Spleen (tissue), 11 donors: ENCODE measurements at regions not wholly inside any gene's neighbourhood (a gene's known extent, or its start where the extent isn't known, plus 50 kb on each side); places are given as distances from the start of the nearest gene placed in this dataset.

Experiments used
- DNase-seq: peaks from one replicate; pipeline ENCODE4 v3.0.0-alpha.2; 2020
- H3K27ac ChIP-seq, 8 donors: fragments of 200-600 bp; sonication (generic) in 7 of 8; 1 replicate in 4 of 8; 2 replicates in 4 of 8; pipeline versions ENCODE4 v1.5.0 to v1.8.0; 2016 to 2021; ENCODE audit warnings: inconsistent platforms in 4 of 8, mild to moderate bottlenecking in 4 of 8, moderate library complexity in 1 of 8
- H3K27me3 ChIP-seq, 7 donors: fragments of 200-600 bp; sonication (generic) in 6 of 7; replicated peaks in 1 of 7; 1 replicate in 4 of 7; 2 replicates in 3 of 7; pipeline versions ENCODE4 v1.5.0 to v1.8.0; 2016 to 2021; ENCODE audit warnings: inconsistent platforms in 3 of 7, mild to moderate bottlenecking in 1 of 7
- H3K36me3 ChIP-seq, 6 donors: fragments of 200-600 bp; sonication (generic) in 5 of 6; 1 replicate in 4 of 6; 2 replicates in 2 of 6; pipeline versions ENCODE4 v1.5.0 to v1.8.0; 2016 to 2021; ENCODE audit warnings: inconsistent platforms in 2 of 6
- H3K4me1 ChIP-seq, 6 donors: fragments of 200-600 bp; sonication (generic) in 5 of 6; 1 replicate in 3 of 6; 2 replicates in 3 of 6; pipeline versions ENCODE4 v1.5.0 to v1.8.0; 2016 to 2021; ENCODE audit warnings: inconsistent platforms in 3 of 6
- H3K4me3 ChIP-seq, 8 donors: fragments of 200-600 bp; sonication (generic) in 7 of 8; 1 replicate in 4 of 8; 2 replicates in 4 of 8; pipeline versions ENCODE4 v1.5.0 to v1.8.0; 2016 to 2021; ENCODE audit warnings: inconsistent platforms in 4 of 8, mild to moderate bottlenecking in 4 of 8, moderate library complexity in 2 of 8
- H3K9me3 ChIP-seq, 8 donors: fragments of 200-600 bp; sonication (generic) in 7 of 8; 1 replicate in 4 of 8; 2 replicates in 4 of 8; pipeline versions ENCODE4 v1.5.0 to v1.8.0; 2016 to 2021; ENCODE audit warnings: inconsistent platforms in 4 of 8
- CTCF ChIP-seq, 11 experiments: fragments of 200-600 bp in 7 of 11; fragments of 450-650 bp in 4 of 11; sonication (generic) in 4 of 11; IDR thresholded peaks in 8 of 11; conservative IDR thresholded peaks in 3 of 11; 1 replicate in 7 of 11; 2 replicates in 4 of 11; pipeline versions ENCODE4 v1.4.0 to v1.8.0; 2016 to 2021; ENCODE audit warnings: antibody characterized with exemption in 11 of 11, inconsistent platforms in 4 of 11, mild to moderate bottlenecking in 1 of 11
- POLR2A ChIP-seq, 3 donors: fragments of 450-650 bp; IDR thresholded peaks; one replicate each; pipeline ENCODE4 v1.5.1; 2017; ENCODE audit warnings: antibody characterized with exemption in 3 of 3, mild to moderate bottlenecking in 1 of 3
- POLR2AphosphoS5 ChIP-seq, 3 donors: sonication (generic); formaldehyde crosslinking; IDR thresholded peaks; one replicate each; pipeline ENCODE4 v1.5.1; 2017; ENCODE audit warnings: antibody characterized with exemption in 3 of 3
- WGBS, 5 donors: extraction: QIAGEN DNeasy Blood & Tissue Kit in 3 of 5; methylation state at CpG; one replicate each; pipeline versions ENCODE4 v1.1.5 to v1.1.7; 2013 to 2018; 5-methylcytosine and 5-hydroxymethylcytosine counted together
- intact Hi-C: fragments of 100-400 bp; cut with DNase I; formaldehyde crosslinking; loops from one replicate; pipeline ENCODE4 v1.15.0; 2023; ENCODE audit warnings: low total_unique reads
- donor health status: healthy with polysubstance abuse.
- donor health status: DM: no; HTN: no; CAD: no; lungs with moderate emphysema.
- donor health status: DM: no; HTN: no; CAD: no.
- donor health status: Bipolar disorder and iron deficiency.
- donor health status: healthy.
- donor health status: DM: no; HTN: no; CAD: no.
- donor health status: DM: yes; HTN: yes; CAD: no.

GRCh38 chr15:70274255-70274880 is 176.7 kb upstream of the TLE3 start:
- H3K4me3 ChIP-seq, result no peak overlapping the region
- DNase-seq, result no peak
- H3K4me1 ChIP-seq, result peaks cover 15 to 26% (median 21%) of the 10 kb centered on the region in 6 donors
- H3K27ac ChIP-seq, result no peak overlapping the region
- intact Hi-C loops, result no loop called here
- 80 to 84% (median 81%) methylated on average over 3 of the region's 3 CpGs for WGBS, 5 donors
- H3K9me3 ChIP-seq, result no peaks in the 10 kb centered on the region
- H3K27me3 ChIP-seq, result peaks cover 0 to 54% (median 3%) of the 10 kb centered on the region in 7 donors
- TF ChIP-seq POLR2AphosphoS5 (IDR thresholded peaks at IDR 0.05) (no peak), CTCF (IDR thresholded peaks at IDR 0.05 in 8 of 11, conservative IDR thresholded peaks at IDR 0.05 in 3 of 11) (no peak), POLR2A (IDR thresholded peaks at IDR 0.05) (no peak)
- no peaks in the 10 kb centered on the region for H3K36me3 ChIP-seq

GRCh38 chr15:70273808-70274207 is 176.1 kb upstream of the TLE3 start:
- no peaks in the 10 kb centered on the region for H3K36me3 ChIP-seq
- DNase-seq, result no peak
- 72 to 80% (median 75%) methylated on average over 3 of the region's 3 CpGs for WGBS, 5 donors
- peaks cover 0 to 60% (median 3%) of the 10 kb centered on the region in 7 donors for H3K27me3 ChIP-seq
- H3K27ac ChIP-seq, result no peak overlapping the region
- H3K4me1 ChIP-seq, result peaks cover 17 to 31% (median 27%) of the 10 kb centered on the region in 6 donors
- intact Hi-C loops, result no loop called here
- H3K9me3 ChIP-seq, result no peaks in the 10 kb centered on the region
- TF ChIP-seq POLR2AphosphoS5 (IDR thresholded peaks at IDR 0.05) (no peak), CTCF (IDR thresholded peaks at IDR 0.05 in 8 of 11, conservative IDR thresholded peaks at IDR 0.05 in 3 of 11) (no peak)
- no peak overlapping the region for H3K4me3 ChIP-seq

GRCh38 chr15:70272565-70273355 is 175.0 kb upstream of the TLE3 start:
- peak; percentile 40 for DNase-seq
- Histone ChIP-seq H3K9me3 (no peaks in the 10 kb centered on the region), H3K4me1 (peaks cover 17 to 42% (median 36%) of the 10 kb centered on the region in 6 donors), H3K27me3 (peaks cover 0 to 62% (median 3%) of the 10 kb centered on the region in 7 donors), H3K36me3 (no peaks in the 10 kb centered on the region), H3K4me3 (no peak overlapping the region), H3K27ac (no peak overlapping the region)
- WGBS, 5 donors, result 93 to 97% (median 94%) methylated on average over 10 of the region's 10 CpGs
- intact Hi-C loops, result no loop called here
- TF ChIP-seq POLR2AphosphoS5 (IDR thresholded peaks at IDR 0.05) (no peak), CTCF (IDR thresholded peaks at IDR 0.05 in 8 of 11, conservative IDR thresholded peaks at IDR 0.05 in 3 of 11) (no peak), POLR2A (IDR thresholded peaks at IDR 0.05) (no peak)

GRCh38 chr15:70271422-70272088 is 173.8 kb upstream of the TLE3 start:
- Histone ChIP-seq H3K27me3 (peaks cover 0 to 63% (median 3%) of the 10 kb centered on the region in 7 donors), H3K27ac (no peak overlapping the region), H3K36me3 (no peaks in the 10 kb centered on the region), H3K9me3 (no peaks in the 10 kb centered on the region), H3K4me3 (no peak overlapping the region), H3K4me1 (peaks cover 24 to 54% (median 47%) of the 10 kb centered on the region in 6 donors)
- peak; percentile 23 for DNase-seq
- TF ChIP-seq CTCF (IDR thresholded peaks at IDR 0.05 in 8 of 11, conservative IDR thresholded peaks at IDR 0.05 in 3 of 11), result no peak
- TF ChIP-seq POLR2A (IDR thresholded peaks at IDR 0.05), result no peak
- TF ChIP-seq POLR2AphosphoS5 (IDR thresholded peaks at IDR 0.05), result no peak
- 47 to 66% (median 56%) methylated on average over 3 of the region's 3 CpGs for WGBS, 5 donors
- intact Hi-C loops, result no loop called here
